HuH-7 (cell line): ENCODE measurements at regions not wholly inside any gene's neighbourhood (a gene's known extent, or its start where the extent isn't known, plus 50 kb on each side); places are given as distances from the start of the nearest gene placed in this dataset.

Experiments
- DNase-seq: peaks from one replicate; pipeline ENCODE4 v3.0.0; 2011; ENCODE audit warnings: low spot score

GRCh38 chr3:94990952-94991705 is 928.3 kb downstream of the NSUN3 start:
- DNase-seq: no peak

GRCh38 chr3:94996743-94997142 is 933.9 kb downstream of the NSUN3 start:
- DNase-seq: no peak

GRCh38 chr3:95002438-95003046 is 939.7 kb downstream of the NSUN3 start:
- DNase-seq: no peak

- DNase-seq: no peak
These were observed 965.8 kb downstream of the NSUN3 start for GRCh38 chr3:95028688-95029087.

- DNase-seq: no peak
These were observed 966.8 kb downstream of the NSUN3 start for GRCh38 chr3:95029644-95030043.

- DNase-seq: no peak
These were observed 973.7 kb downstream of the NSUN3 start for GRCh38 chr3:95036526-95037021.

- DNase-seq: no peak
These were observed 974.2 kb downstream of the NSUN3 start for GRCh38 chr3:95037097-95037496.

GRCh38 chr3:95037927-95038326 is 975.1 kb downstream of the NSUN3 start:
- no peak for DNase-seq

GRCh38 chr3:95044101-95044500 is 981.2 kb downstream of the NSUN3 start:
- DNase-seq: no peak

- no peak for DNase-seq
These were observed 985.7 kb downstream of the NSUN3 start for GRCh38 chr3:95048564-95048963.

- no peak for DNase-seq
These were observed 987.0 kb downstream of the NSUN3 start for GRCh38 chr3:95049841-95050240.

GRCh38 chr3:95055288-95055687 is 992.4 kb downstream of the NSUN3 start:
- no peak for DNase-seq

- DNase-seq: no peak
These were observed 1019.3 kb downstream of the NSUN3 start for GRCh38 chr3:95082191-95082590.

- DNase-seq: no peak
These were observed 1021.9 kb downstream of the NSUN3 start for GRCh38 chr3:95084738-95085137.

GRCh38 chr3:95088464-95088863 is 1025.6 kb downstream of the NSUN3 start:
- no peak for DNase-seq

GRCh38 chr3:95097493-95097892 is 1034.6 kb downstream of the NSUN3 start:
- no peak for DNase-seq

- DNase-seq: no peak
These were observed 1058.1 kb downstream of the NSUN3 start for GRCh38 chr3:95120921-95121320.

- DNase-seq: no peak
These were observed 1060.2 kb downstream of the NSUN3 start for GRCh38 chr3:95123104-95123503.

- no peak for DNase-seq
These were observed 1072.0 kb downstream of the NSUN3 start for GRCh38 chr3:95134693-95135413.

GRCh38 chr3:95148107-95148506 is 1085.2 kb downstream of the NSUN3 start:
- DNase-seq: no peak

GRCh38 chr3:95151590-95151989 is 1088.7 kb downstream of the NSUN3 start:
- no peak for DNase-seq

GRCh38 chr3:95154766-95155165 is 1091.9 kb downstream of the NSUN3 start:
- DNase-seq: no peak

- no peak for DNase-seq
These were observed 1099.9 kb downstream of the NSUN3 start for GRCh38 chr3:95162794-95163193.
